Caco-2 (cell line): ENCODE measurements at regions not wholly inside any gene's neighbourhood (a gene's known extent, or its start where the extent isn't known, plus 50 kb on each side); places are given as distances from the start of the nearest gene placed in this dataset.
A peak's percentile ranks its signal among the peaks of the same experiment; 100 is the strongest.

Experiments
- BruUV-seq: library from RNA; stranded (reverse); fragments of 400-500 nt; replicated peaks from 2 replicates; lab custom pipeline; 2021; lab: Mats Ljungman, UMichigan
- CTCF ChIA-PET: fragments of 300-600 bp; sonication (Branson Sonifier 250); formaldehyde crosslinking; loops from one replicate; lab custom pipeline; 2022; ENCODE audit warnings: antibody characterized with exemption; lab: Charles Lee
- POLR2A ChIA-PET: fragments of 300-600 bp; sonication (Branson Sonifier 250); formaldehyde crosslinking; loops from one replicate; lab custom pipeline; 2022; ENCODE audit warnings: antibody characterized with exemption; lab: Charles Lee
- DNase-seq, 2 experiments: peaks; one replicate each; pipeline versions ENCODE4 v3.0.0 to v3.0.0-alpha.2; 2020 to 2022
- H3K27me3 ChIP-seq: replicated peaks from 2 replicates; pipeline ENCODE4 v1.6.0; 2011; ENCODE audit warnings: low read length; ENCODE audit not compliant: control insufficient read depth, insufficient read depth
- H3K36me3 ChIP-seq: 2 replicates; pipeline ENCODE4 v1.5.1; 2011; ENCODE audit warnings: low read length; ENCODE audit not compliant: control insufficient read depth, insufficient read depth
- H3K4me1 ChIP-seq: fragments of 250-450 bp; sonication (Bioruptor Pico); 2 replicates; pipeline ENCODE4 v1.5.1; 2020; ENCODE audit warnings: mild to moderate bottlenecking
- H3K4me3 ChIP-seq: 2 replicates; pipeline ENCODE4 v1.5.1; 2011; ENCODE audit warnings: low read depth, mild to moderate bottlenecking, control low read depth, low read length
- H3K9me3 ChIP-seq: fragments of 250-450 bp; sonication (Bioruptor Pico); 2 replicates; pipeline ENCODE4 v1.5.1; 2020; ENCODE audit warnings: mild to moderate bottlenecking, moderate library complexity
- H3K27ac Mint-ChIP-seq: one replicate; pipeline ENCODE4 v1.8.0; 2022; ENCODE audit warnings: mixed read lengths; ENCODE audit not compliant: unreplicated experiment
- H3K27me3 Mint-ChIP-seq: one replicate; pipeline ENCODE4 v1.8.0; 2022; ENCODE audit warnings: mixed read lengths; ENCODE audit not compliant: insufficient read depth, unreplicated experiment
- H3K36me3 Mint-ChIP-seq: one replicate; pipeline ENCODE4 v1.8.0; 2022; ENCODE audit warnings: mild to moderate bottlenecking, mixed read lengths; ENCODE audit not compliant: insufficient read depth, unreplicated experiment
- H3K4me1 Mint-ChIP-seq: one replicate; pipeline ENCODE4 v1.8.0; 2022; ENCODE audit warnings: low read depth, mixed read lengths; ENCODE audit not compliant: unreplicated experiment
- H3K4me3 Mint-ChIP-seq: one replicate; pipeline ENCODE4 v1.8.0; 2022; ENCODE audit warnings: mild to moderate bottlenecking, moderate library complexity, mixed read lengths; ENCODE audit not compliant: unreplicated experiment
- H3K9me3 Mint-ChIP-seq: one replicate; pipeline ENCODE4 v1.8.0; 2022; ENCODE audit warnings: mixed read lengths; ENCODE audit not compliant: unreplicated experiment
- CTCF ChIP-seq, 2 experiments: fragments of 200-600 bp in 1 of 2; IDR thresholded peaks; 1 replicate in 1 of 2; 2 replicates in 1 of 2; pipeline versions ENCODE4 v1.5.1 to v1.8.0; 2011 to 2022; ENCODE audit warnings: antibody characterized with exemption in 1 of 2, control low read depth in 1 of 2, inconsistent platforms in 1 of 2, low read depth in 1 of 2, low read length in 1 of 2, mild to moderate bottlenecking in 1 of 2, moderate library complexity in 1 of 2; ENCODE audit not compliant: insufficient read depth in 1 of 2, severe bottlenecking in 1 of 2, unreplicated experiment in 1 of 2
- intact Hi-C: fragments of 100-400 bp; cut with micrococcal nuclease; formaldehyde crosslinking; loops from one replicate; pipeline ENCODE4 v1.10.0; 2022; ENCODE audit not compliant: unreplicated experiment

- no peak overlapping the region for H3K4me3 Mint-ChIP-seq
- intact Hi-C loops = no loop called here
- H3K9me3 Mint-ChIP-seq = peaks cover 16% of the 10 kb centered on the region
- Histone ChIP-seq H3K9me3 (peaks cover 6% of the 10 kb centered on the region), H3K4me3 (no peak overlapping the region), H3K27me3 (no peaks in the 10 kb centered on the region), H3K36me3 (no peaks in the 10 kb centered on the region), H3K4me1 (peaks cover 5% of the 10 kb centered on the region)
- peak in 1 of 2 experiments; percentile 22 for DNase-seq
- TF ChIP-seq CTCF (IDR thresholded peaks at IDR 0.05; ENCODE audit: insufficient read depth in 1 of 2, low read depth in 1 of 2, low read length in 1 of 2, severe bottlenecking in 1 of 2, unreplicated experiment in 1 of 2) = no peak
- no peak overlapping the region for H3K27ac Mint-ChIP-seq
- CTCF ChIA-PET = no interaction called here
- no TSS peak for BruUV-seq
- H3K4me1 Mint-ChIP-seq = peaks cover 3% of the 10 kb centered on the region
- POLR2A ChIA-PET = no interaction called here
- peaks cover 3% of the 10 kb centered on the region for H3K27me3 Mint-ChIP-seq
- no peaks in the 10 kb centered on the region for H3K36me3 Mint-ChIP-seq
Measured at GRCh38 chr10:47230482-47230881, 69.5 kb upstream of the GDF10 start.

- H3K27ac Mint-ChIP-seq = no peak overlapping the region
- peaks cover 6% of the 10 kb centered on the region for H3K9me3 ChIP-seq
- H3K27me3 Mint-ChIP-seq = peaks cover 3% of the 10 kb centered on the region
- no peak overlapping the region for H3K4me3 Mint-ChIP-seq
- H3K4me1 Mint-ChIP-seq = no peaks in the 10 kb centered on the region
- no peaks in the 10 kb centered on the region for H3K36me3 Mint-ChIP-seq
- no peaks in the 10 kb centered on the region for H3K27me3 ChIP-seq
- H3K4me3 ChIP-seq = no peak overlapping the region
- no peaks in the 10 kb centered on the region; the same call in 1 of the 2 replicates for H3K4me1 ChIP-seq
- H3K36me3 ChIP-seq = no peaks in the 10 kb centered on the region
- intact Hi-C loops = no loop called here
- POLR2A ChIA-PET = no interaction called here
- BruUV-seq = no TSS peak
- CTCF ChIA-PET = no interaction called here
- H3K9me3 Mint-ChIP-seq = peaks cover 16% of the 10 kb centered on the region
- DNase-seq = no peak
- TF ChIP-seq CTCF (IDR thresholded peaks at IDR 0.05; ENCODE audit: insufficient read depth in 1 of 2, low read depth in 1 of 2, low read length in 1 of 2, severe bottlenecking in 1 of 2, unreplicated experiment in 1 of 2) = no peak
Measured at GRCh38 chr10:47230957-47231356, 69.0 kb upstream of the GDF10 start.

- H3K27ac Mint-ChIP-seq = no peak overlapping the region
- peaks cover 6% of the 10 kb centered on the region for H3K9me3 ChIP-seq
- POLR2A ChIA-PET = no interaction called here
- peaks cover 6% of the 10 kb centered on the region for H3K27me3 Mint-ChIP-seq
- intact Hi-C loops = no loop called here
- no peak overlapping the region for H3K4me3 ChIP-seq
- H3K4me1 ChIP-seq = no peaks in the 10 kb centered on the region
- H3K4me3 Mint-ChIP-seq = no peak overlapping the region
- CTCF ChIA-PET = no interaction called here
- H3K27me3 ChIP-seq = no peaks in the 10 kb centered on the region
- TF ChIP-seq CTCF (IDR thresholded peaks at IDR 0.05; ENCODE audit: insufficient read depth in 1 of 2, low read depth in 1 of 2, low read length in 1 of 2, severe bottlenecking in 1 of 2, unreplicated experiment in 1 of 2) = no peak
- H3K4me1 Mint-ChIP-seq = no peaks in the 10 kb centered on the region
- BruUV-seq = no TSS peak
- no peaks in the 10 kb centered on the region for H3K36me3 Mint-ChIP-seq
- DNase-seq = peak in 1 of 2 experiments; percentile 21
- peaks cover 16% of the 10 kb centered on the region for H3K9me3 Mint-ChIP-seq
- H3K36me3 ChIP-seq = no peaks in the 10 kb centered on the region
Measured at GRCh38 chr10:47231414-47231813, 68.6 kb upstream of the GDF10 start.
